Activated CD8-positive, alpha-beta T cell treated with anti-CD3 and anti-CD28 coated beads for 36 hours (primary cell): ENCODE measurements at regions not wholly inside any gene's neighbourhood (a gene's known extent, or its start where the extent isn't known, plus 50 kb on each side); places are given as distances from the start of the nearest gene placed in this dataset.

ENCODE experiments used
- ATAC-seq: fragments of 200-7000 bp; cut with Tn5 transposase; one replicate; pipeline ENCODE4 v1.10.0; 2021; ENCODE audit warnings: mild to moderate bottlenecking, moderate library complexity
- CTCF ChIA-PET: fragments of 350-600 bp; sonication (Branson Sonifier 250); formaldehyde crosslinking; loops from one replicate; lab custom pipeline; 2021; ENCODE audit warnings: antibody characterized with exemption; lab: Charles Lee
- POLR2A ChIA-PET: fragments of 350-600 bp; sonication (Branson Sonifier 250); formaldehyde crosslinking; loops from one replicate; lab custom pipeline; 2021; ENCODE audit warnings: antibody characterized with exemption; lab: Charles Lee
- DNase-seq: peaks from one replicate; pipeline ENCODE4 v3.0.0-alpha.2; 2020
- H3K27ac Mint-ChIP-seq: one replicate; pipeline ENCODE4 v1.8.0; 2021; ENCODE audit warnings: mild to moderate bottlenecking, mixed read lengths
- H3K27me3 Mint-ChIP-seq: one replicate; pipeline ENCODE4 v1.8.0; 2021; ENCODE audit warnings: mixed read lengths
- H3K36me3 Mint-ChIP-seq: one replicate; pipeline ENCODE4 v1.8.0; 2021; ENCODE audit warnings: low read depth, mixed read lengths
- H3K4me1 Mint-ChIP-seq: one replicate; pipeline ENCODE4 v1.8.0; 2021; ENCODE audit warnings: low read depth, mixed read lengths
- H3K4me3 Mint-ChIP-seq: one replicate; pipeline ENCODE4 v1.8.0; 2021; ENCODE audit warnings: mild to moderate bottlenecking, moderate library complexity, mixed read lengths
- H3K9me3 Mint-ChIP-seq: one replicate; pipeline ENCODE4 v1.8.0; 2021; ENCODE audit warnings: mixed read lengths
- CTCF ChIP-seq: fragments of 200-600 bp; IDR thresholded peaks from one replicate; pipeline ENCODE4 v1.8.0; 2022; ENCODE audit warnings: antibody characterized with exemption, mild to moderate bottlenecking
- intact Hi-C: fragments of 100-400 bp; cut with micrococcal nuclease; formaldehyde crosslinking; loops from one replicate; pipeline ENCODE4 v1.10.0; 2022

GRCh38 chr10:7043055-7043653 lies 367.7 kb downstream of the SFMBT2 start:
- ATAC-seq: no peak
- ChIA-PET POLR2A (no interaction called here), CTCF (no interaction called here)
- Mint-ChIP-seq H3K27ac (no peak overlapping the region), H3K36me3 (no peaks in the 10 kb centered on the region), H3K4me1 (peaks cover 27% of the 10 kb centered on the region), H3K9me3 (peaks cover 2% of the 10 kb centered on the region), H3K4me3 (no peak overlapping the region), H3K27me3 (no peaks in the 10 kb centered on the region)
- intact Hi-C loops: no loop called here
- no peak for DNase-seq
- TF ChIP-seq CTCF: no peak

- H3K9me3 Mint-ChIP-seq: peaks cover under 1% of the 10 kb centered on the region
- TF ChIP-seq CTCF: no peak
- peaks cover 31% of the 10 kb centered on the region for H3K4me1 Mint-ChIP-seq
- ATAC-seq: no peak
- no peak overlapping the region for H3K27ac Mint-ChIP-seq
- ChIA-PET CTCF (interaction anchor here (0.9 kb wide), 1 partner anchor 122 kb away, joined by 3 read pairs; no protein-coding TSS in a partner anchor), POLR2A (no interaction called here)
- H3K36me3 Mint-ChIP-seq: no peaks in the 10 kb centered on the region
- no peak for DNase-seq
- no peaks in the 10 kb centered on the region for H3K27me3 Mint-ChIP-seq
- intact Hi-C loops: no loop called here
- no peak overlapping the region for H3K4me3 Mint-ChIP-seq
These were observed 368.3 kb downstream of the SFMBT2 start for GRCh38 chr10:7042419-7043054.

- ChIA-PET POLR2A (no interaction called here), CTCF (interaction anchor here (0.9 kb wide), 1 partner anchor 122 kb away, joined by 3 read pairs; no protein-coding TSS in a partner anchor)
- DNase-seq (no peak), ATAC-seq (no peak)
- intact Hi-C loops: no loop called here
- Mint-ChIP-seq H3K4me3 (no peak overlapping the region), H3K27me3 (no peaks in the 10 kb centered on the region), H3K9me3 (no peaks in the 10 kb centered on the region), H3K4me1 (peaks cover 31% of the 10 kb centered on the region), H3K36me3 (no peaks in the 10 kb centered on the region), H3K27ac (no peak overlapping the region)
- no peak for TF ChIP-seq CTCF
These were observed 368.8 kb downstream of the SFMBT2 start for GRCh38 chr10:7042000-7042399.

- no peaks in the 10 kb centered on the region for H3K36me3 Mint-ChIP-seq
- no peak for DNase-seq
- TF ChIP-seq CTCF: no peak
- ChIA-PET POLR2A (no interaction called here), CTCF (no interaction called here)
- H3K9me3 Mint-ChIP-seq: no peaks in the 10 kb centered on the region
- H3K27me3 Mint-ChIP-seq: no peaks in the 10 kb centered on the region
- H3K27ac Mint-ChIP-seq: no peak overlapping the region
- no peak for ATAC-seq
- no peak overlapping the region for H3K4me3 Mint-ChIP-seq
- intact Hi-C loops: no loop called here
- H3K4me1 Mint-ChIP-seq: peaks cover 25% of the 10 kb centered on the region
These were observed 370.2 kb downstream of the SFMBT2 start for GRCh38 chr10:7040681-7041080.

- H3K4me3 Mint-ChIP-seq: no peak overlapping the region
- POLR2A ChIA-PET: no interaction called here
- no peak overlapping the region for H3K27ac Mint-ChIP-seq
- DNase-seq (no peak), ATAC-seq (no peak)
- no peaks in the 10 kb centered on the region for H3K27me3 Mint-ChIP-seq
- H3K9me3 Mint-ChIP-seq: peaks cover 6% of the 10 kb centered on the region
- peaks cover 2% of the 10 kb centered on the region for H3K36me3 Mint-ChIP-seq
- TF ChIP-seq CTCF: no peak
- peaks cover 29% of the 10 kb centered on the region for H3K4me1 Mint-ChIP-seq
- intact Hi-C loops: loop anchor here (10.0 kb wide), 1 partner anchor 115 kb away; no protein-coding TSS in a partner anchor
- CTCF ChIA-PET: no interaction called here
These were observed 371.0 kb downstream of the SFMBT2 start for GRCh38 chr10:7039859-7040258.
